Activated effector memory CD4-positive, alpha-beta T cell treated with anti-CD3 and anti-CD28 coated beads, Interleukin-2, amount 50 U/mL, for 16 hours (primary cell): ENCODE measurements at regions not wholly inside any gene's neighbourhood (a gene's known extent, or its start where the extent isn't known, plus 50 kb on each side); places are given as distances from the start of the nearest gene placed in this dataset.

ENCODE experiments used
- DNase-seq: peaks from one replicate; pipeline ENCODE4 v3.0.0-alpha.2; 2020

GRCh38 chr1:29901624-29902325 is 665.5 kb downstream of the PTPRU start:
- DNase-seq, result no peak

- DNase-seq, result no peak
Observed at GRCh38 chr1:29900712-29901111, 664.4 kb downstream of the PTPRU start.

- no peak for DNase-seq
Observed at GRCh38 chr1:29900104-29900679, 663.9 kb downstream of the PTPRU start.

GRCh38 chr1:29896791-29897714 is 660.7 kb downstream of the PTPRU start:
- DNase-seq, result no peak

GRCh38 chr1:29896300-29896699 is 660.0 kb downstream of the PTPRU start:
- no peak for DNase-seq

- no peak for DNase-seq
Observed at GRCh38 chr1:29895201-29895600, 658.9 kb downstream of the PTPRU start.

- DNase-seq, result no peak
Observed at GRCh38 chr1:29894311-29894710, 658.0 kb downstream of the PTPRU start.

- DNase-seq, result no peak
Observed at GRCh38 chr1:29893806-29894205, 657.5 kb downstream of the PTPRU start.

- DNase-seq, result no peak
Observed at GRCh38 chr1:29893046-29893723, 656.9 kb downstream of the PTPRU start.

- no peak for DNase-seq
Observed at GRCh38 chr1:29892247-29892646, 655.9 kb downstream of the PTPRU start.

GRCh38 chr1:29890201-29890959 is 654.1 kb downstream of the PTPRU start:
- no peak for DNase-seq

GRCh38 chr1:29889776-29890175 is 653.5 kb downstream of the PTPRU start:
- DNase-seq, result no peak

- no peak for DNase-seq
Observed at GRCh38 chr1:29884740-29885139, 648.4 kb downstream of the PTPRU start.

- DNase-seq, result no peak
Observed at GRCh38 chr1:29883986-29884385, 647.7 kb downstream of the PTPRU start.

GRCh38 chr1:29883411-29883832 is 647.1 kb downstream of the PTPRU start:
- no peak for DNase-seq

GRCh38 chr1:29880556-29880955 is 644.2 kb downstream of the PTPRU start:
- no peak for DNase-seq

GRCh38 chr1:29879217-29879616 is 642.9 kb downstream of the PTPRU start:
- no peak for DNase-seq

- DNase-seq, result no peak
Observed at GRCh38 chr1:29878501-29878900, 642.2 kb downstream of the PTPRU start.

- no peak for DNase-seq
Observed at GRCh38 chr1:29876902-29877301, 640.6 kb downstream of the PTPRU start.

GRCh38 chr1:29876441-29876840 is 640.1 kb downstream of the PTPRU start:
- DNase-seq, result no peak

- no peak for DNase-seq
Observed at GRCh38 chr1:29875557-29876028, 639.3 kb downstream of the PTPRU start.

- DNase-seq, result no peak
Observed at GRCh38 chr1:29870621-29871020, 634.3 kb downstream of the PTPRU start.
